ENCODE measurements at regions not wholly inside any gene's neighbourhood (a gene's known extent, or its start where the extent isn't known, plus 50 kb on each side); places are given as distances from the start of the nearest gene placed in this dataset.

- TF ChIP-seq CTCF (IDR thresholded peaks at IDR 0.05; ENCODE audit: poor library complexity): no peak
- no peak for TF ChIP-seq EZH2phosphoT487 (IDR thresholded peaks at IDR 0.05; ENCODE audit: low read depth, severe bottlenecking, unreplicated experiment)
- TF ChIP-seq EZH2 (IDR thresholded peaks at IDR 0.05; ENCODE audit: borderline replicate concordance): no peak
Measured at GRCh38 chr6:15023448-15023847, 222.4 kb upstream of the JARID2 start.
